ENCODE measurements at regions not wholly inside any gene's neighbourhood (a gene's known extent, or its start where the extent isn't known, plus 50 kb on each side); places are given as distances from the start of the nearest gene placed in this dataset.

DNA sequence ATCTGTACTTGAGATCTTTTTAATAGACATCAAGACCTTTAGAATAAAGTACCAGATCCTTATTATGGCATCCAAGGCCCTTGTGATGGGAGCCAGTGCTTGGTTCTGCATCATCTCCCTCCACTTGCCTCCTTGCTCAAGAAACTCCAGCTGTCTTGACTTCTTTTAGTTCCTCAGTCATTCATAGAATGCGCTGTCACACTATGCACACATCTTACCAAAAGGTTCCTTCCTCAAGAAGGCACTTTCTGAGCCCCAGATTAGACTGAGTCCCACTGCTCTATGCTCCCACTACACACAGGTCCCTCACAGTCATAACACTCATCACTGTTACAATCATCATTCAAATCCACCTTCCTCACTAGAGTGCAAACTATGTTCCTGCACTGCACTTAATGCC is 57.8 kb upstream of the ITM2B start:
- intact Hi-C loops (cut with DNase I), result no loop called here
- FAIRE-seq (no peak), DNase-seq (no peak)
- H3K9me3 ChIP-seq (ENCODE audit: control insufficient read depth in 2 of 3, insufficient read depth in 1 of 3, low read length in 3 of 3), result no peaks in the 10 kb centered on the region
- H3K27ac ChIP-seq (ENCODE audit: low read depth in 2 of 2, low read length in 2 of 2), result no peak overlapping the region
- no peaks in the 10 kb centered on the region for H3K4me1 ChIP-seq (ENCODE audit: control insufficient read depth in 2 of 3, insufficient read depth in 2 of 3, low read depth in 1 of 3, low read length in 3 of 3)
- TF ChIP-seq, protein P1, sequence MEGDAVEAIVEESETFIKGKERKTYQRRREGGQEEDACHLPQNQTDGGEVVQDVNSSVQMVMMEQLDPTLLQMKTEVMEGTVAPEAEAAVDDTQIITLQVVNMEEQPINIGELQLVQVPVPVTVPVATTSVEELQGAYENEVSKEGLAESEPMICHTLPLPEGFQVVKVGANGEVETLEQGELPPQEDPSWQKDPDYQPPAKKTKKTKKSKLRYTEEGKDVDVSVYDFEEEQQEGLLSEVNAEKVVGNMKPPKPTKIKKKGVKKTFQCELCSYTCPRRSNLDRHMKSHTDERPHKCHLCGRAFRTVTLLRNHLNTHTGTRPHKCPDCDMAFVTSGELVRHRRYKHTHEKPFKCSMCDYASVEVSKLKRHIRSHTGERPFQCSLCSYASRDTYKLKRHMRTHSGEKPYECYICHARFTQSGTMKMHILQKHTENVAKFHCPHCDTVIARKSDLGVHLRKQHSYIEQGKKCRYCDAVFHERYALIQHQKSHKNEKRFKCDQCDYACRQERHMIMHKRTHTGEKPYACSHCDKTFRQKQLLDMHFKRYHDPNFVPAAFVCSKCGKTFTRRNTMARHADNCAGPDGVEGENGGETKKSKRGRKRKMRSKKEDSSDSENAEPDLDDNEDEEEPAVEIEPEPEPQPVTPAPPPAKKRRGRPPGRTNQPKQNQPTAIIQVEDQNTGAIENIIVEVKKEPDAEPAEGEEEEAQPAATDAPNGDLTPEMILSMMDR (IDR thresholded peaks at IDR 0.05; ENCODE audit: borderline replicate concordance, extremely low read depth, insufficient read depth), result no peak
- no peaks in the 10 kb centered on the region for H3K27me3 ChIP-seq (ENCODE audit: control insufficient read depth, insufficient read depth, low read length)
- no peak overlapping the region for H3K9ac ChIP-seq (ENCODE audit: low read length in 3 of 3)
- H3K4me3 ChIP-seq (ENCODE audit: low read length in 3 of 3), result no peak overlapping the region
- no peaks in the 10 kb centered on the region for H3K36me3 ChIP-seq (ENCODE audit: control insufficient read depth in 2 of 3, insufficient read depth in 3 of 3, low read length in 3 of 3)

DNA sequence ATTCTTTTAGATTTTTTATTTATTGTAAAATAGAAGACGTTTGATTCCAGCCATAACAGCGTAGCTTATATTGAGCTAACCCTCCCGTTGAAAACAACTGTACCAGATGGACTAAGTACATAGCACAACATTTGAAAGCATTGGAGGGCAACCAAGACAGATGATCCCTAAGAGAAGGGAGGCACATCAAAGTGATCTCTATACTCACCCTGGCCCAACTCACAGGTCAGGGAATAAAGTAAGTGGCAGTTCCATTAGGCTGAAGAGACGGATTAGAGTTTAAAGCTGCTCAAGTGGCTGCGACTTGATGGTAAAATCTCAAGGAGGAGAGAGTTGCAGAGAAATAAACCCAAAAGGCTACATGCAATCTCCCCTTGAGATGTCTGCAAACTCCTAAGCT is 65.1 kb upstream of the ITM2B start:
- Histone ChIP-seq H3K36me3 (ENCODE audit: control insufficient read depth in 2 of 3, insufficient read depth in 3 of 3, low read length in 3 of 3) (no peaks in the 10 kb centered on the region), H3K27me3 (ENCODE audit: control insufficient read depth, insufficient read depth, low read length) (no peaks in the 10 kb centered on the region), H3K4me1 (ENCODE audit: control insufficient read depth in 2 of 3, insufficient read depth in 2 of 3, low read depth in 1 of 3, low read length in 3 of 3) (peaks cover 0 to 5% (median 0%) of the 10 kb centered on the region in 3 donors), H3K4me3 (ENCODE audit: low read length in 3 of 3) (no peak overlapping the region), H3K9me3 (ENCODE audit: control insufficient read depth in 2 of 3, insufficient read depth in 1 of 3, low read length in 3 of 3) (no peaks in the 10 kb centered on the region), H3K9ac (ENCODE audit: low read length in 3 of 3) (no peak overlapping the region), H3K27ac (ENCODE audit: low read depth in 2 of 2, low read length in 2 of 2) (no peak overlapping the region)
- DNase-seq, result peak in 1 of 5 donors; percentile 13
- TF ChIP-seq, protein P1 (IDR thresholded peaks at IDR 0.05; ENCODE audit: borderline replicate concordance, extremely low read depth, insufficient read depth), result no peak
- FAIRE-seq, result no peak
- intact Hi-C loops (cut with DNase I), result no loop called here

DNA sequence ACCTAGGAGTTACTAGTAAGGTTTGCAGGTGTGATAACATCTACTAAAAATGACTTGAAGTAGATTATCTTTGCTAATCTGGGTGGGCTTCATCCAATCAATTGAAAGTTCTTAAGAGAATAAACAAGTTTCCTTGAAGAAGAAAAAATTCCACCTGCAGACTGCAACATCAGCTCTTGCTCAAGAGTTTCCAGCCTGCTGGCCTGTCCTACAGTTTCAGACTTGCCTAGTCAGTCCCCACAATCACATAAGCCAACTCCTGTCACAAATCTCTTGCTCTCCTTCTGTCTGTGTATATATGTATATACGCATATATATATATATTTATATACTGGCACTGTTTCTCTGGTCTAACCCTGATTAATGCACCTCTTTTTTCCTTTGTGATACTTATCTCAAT is 67.3 kb upstream of the ITM2B start:
- H3K9me3 ChIP-seq (ENCODE audit: control insufficient read depth in 2 of 3, insufficient read depth in 1 of 3, low read length in 3 of 3), result no peaks in the 10 kb centered on the region
- H3K27ac ChIP-seq (ENCODE audit: low read depth in 2 of 2, low read length in 2 of 2), result no peak overlapping the region
- DNase-seq (no peak), FAIRE-seq (no peak)
- intact Hi-C loops (cut with DNase I), result no loop called here
- H3K36me3 ChIP-seq (ENCODE audit: control insufficient read depth in 2 of 3, insufficient read depth in 3 of 3, low read length in 3 of 3), result no peaks in the 10 kb centered on the region
- no peaks in the 10 kb centered on the region for H3K27me3 ChIP-seq (ENCODE audit: control insufficient read depth, insufficient read depth, low read length)
- no peak overlapping the region for H3K4me3 ChIP-seq (ENCODE audit: low read length in 3 of 3)
- no peak overlapping the region for H3K9ac ChIP-seq (ENCODE audit: low read length in 3 of 3)
- peaks cover 0 to 14% (median 3%) of the 10 kb centered on the region in 3 donors for H3K4me1 ChIP-seq (ENCODE audit: control insufficient read depth in 2 of 3, insufficient read depth in 2 of 3, low read depth in 1 of 3, low read length in 3 of 3)
- TF ChIP-seq, protein P1 (IDR thresholded peaks at IDR 0.05; ENCODE audit: borderline replicate concordance, extremely low read depth, insufficient read depth), result no peak

DNA sequence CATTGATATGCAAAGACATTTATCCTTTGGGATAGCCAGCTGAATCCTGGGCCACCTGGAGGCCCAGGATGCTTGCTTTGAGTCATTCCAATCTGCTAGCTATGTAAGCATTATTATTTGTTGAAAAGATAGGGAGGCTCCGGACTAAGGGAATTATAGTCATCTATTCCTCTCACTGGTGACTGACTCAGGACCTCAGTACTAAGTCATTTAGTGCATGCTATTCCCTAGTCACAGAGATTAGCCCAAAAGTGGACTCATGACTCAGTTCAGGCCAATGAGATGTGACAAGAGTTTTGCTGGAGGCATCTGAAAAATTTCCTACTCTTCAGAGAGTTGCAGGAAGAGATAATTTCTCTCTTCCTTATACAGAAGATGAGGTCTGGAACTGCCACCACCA is 67.9 kb upstream of the ITM2B start:
- Histone ChIP-seq H3K4me3 (ENCODE audit: low read length in 3 of 3) (no peak overlapping the region), H3K9me3 (ENCODE audit: control insufficient read depth in 2 of 3, insufficient read depth in 1 of 3, low read length in 3 of 3) (no peaks in the 10 kb centered on the region), H3K27me3 (ENCODE audit: control insufficient read depth, insufficient read depth, low read length) (no peaks in the 10 kb centered on the region), H3K4me1 (ENCODE audit: control insufficient read depth in 2 of 3, insufficient read depth in 2 of 3, low read depth in 1 of 3, low read length in 3 of 3) (peaks cover 0 to 20% (median 3%) of the 10 kb centered on the region in 3 donors), H3K9ac (ENCODE audit: low read length in 3 of 3) (no peak overlapping the region), H3K27ac (ENCODE audit: low read depth in 2 of 2, low read length in 2 of 2) (no peak overlapping the region), H3K36me3 (ENCODE audit: control insufficient read depth in 2 of 3, insufficient read depth in 3 of 3, low read length in 3 of 3) (no peaks in the 10 kb centered on the region)
- intact Hi-C loops (cut with DNase I), result no loop called here
- TF ChIP-seq, protein P1 (IDR thresholded peaks at IDR 0.05; ENCODE audit: borderline replicate concordance, extremely low read depth, insufficient read depth), result no peak
- FAIRE-seq (no peak), DNase-seq (no peak)
